ENCODE measurements at regions not wholly inside any gene's neighbourhood (a gene's known extent, or its start where the extent isn't known, plus 50 kb on each side); places are given as distances from the start of the nearest gene placed in this dataset.

DNA sequence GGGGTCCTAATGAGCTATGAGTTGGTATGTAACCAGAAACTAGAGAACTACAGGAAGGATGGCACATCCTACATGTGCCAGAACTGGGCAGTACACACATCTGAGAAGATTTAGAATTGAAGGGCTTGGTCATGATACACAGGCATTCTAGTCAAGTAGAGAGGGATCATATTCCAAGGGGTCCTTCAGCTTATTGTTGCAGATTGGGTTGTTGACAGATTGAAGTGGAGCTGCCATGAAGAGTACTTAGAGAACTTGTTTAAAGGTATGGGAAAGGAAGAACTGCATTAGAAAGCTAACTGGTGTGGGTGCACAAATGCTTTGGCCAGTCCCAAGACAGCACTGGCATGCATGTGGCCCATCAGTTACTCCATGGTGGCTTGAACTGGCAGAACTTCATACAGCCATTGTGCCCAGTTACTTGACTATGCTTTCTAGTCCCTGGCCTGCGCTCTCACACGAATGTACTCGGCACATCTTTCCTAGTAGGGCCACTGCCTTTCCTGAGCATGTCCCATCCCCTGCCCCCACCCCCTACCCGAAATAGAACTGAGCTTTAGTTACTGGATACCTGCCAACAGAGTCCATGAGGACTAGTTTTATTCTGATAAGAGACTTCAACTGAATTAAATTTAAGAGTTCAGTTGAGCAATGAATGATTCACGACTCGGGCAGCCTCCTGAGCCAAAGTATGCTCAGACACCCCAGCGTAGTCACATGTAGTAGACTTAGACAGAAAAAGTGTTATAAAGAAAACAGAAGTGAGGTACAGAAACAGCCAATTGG lies 64.0 kb downstream of the CCNG2 start:
- 47 to 48% methylated on average over 7 of the region's 7 CpGs for WGBS, 2 donors
- no peak overlapping the region for H3K27ac ChIP-seq
- H3K4me3 ChIP-seq (replicated peaks in 1 of 3) = no peak overlapping the region
- no peaks in the 10 kb centered on the region for H3K9me3 ChIP-seq
- H3K4me1 ChIP-seq = no peaks in the 10 kb centered on the region
- intact Hi-C loops (cut with DNase I) = no loop called here
- H3K27me3 ChIP-seq = no peaks in the 10 kb centered on the region
- peak; percentile 21 to 62 for DNase-seq
- H3K36me3 ChIP-seq = no peaks in the 10 kb centered on the region
- TF ChIP-seq POLR2A (IDR thresholded peaks at IDR 0.05) = no peak
- TF ChIP-seq, protein P1, sequence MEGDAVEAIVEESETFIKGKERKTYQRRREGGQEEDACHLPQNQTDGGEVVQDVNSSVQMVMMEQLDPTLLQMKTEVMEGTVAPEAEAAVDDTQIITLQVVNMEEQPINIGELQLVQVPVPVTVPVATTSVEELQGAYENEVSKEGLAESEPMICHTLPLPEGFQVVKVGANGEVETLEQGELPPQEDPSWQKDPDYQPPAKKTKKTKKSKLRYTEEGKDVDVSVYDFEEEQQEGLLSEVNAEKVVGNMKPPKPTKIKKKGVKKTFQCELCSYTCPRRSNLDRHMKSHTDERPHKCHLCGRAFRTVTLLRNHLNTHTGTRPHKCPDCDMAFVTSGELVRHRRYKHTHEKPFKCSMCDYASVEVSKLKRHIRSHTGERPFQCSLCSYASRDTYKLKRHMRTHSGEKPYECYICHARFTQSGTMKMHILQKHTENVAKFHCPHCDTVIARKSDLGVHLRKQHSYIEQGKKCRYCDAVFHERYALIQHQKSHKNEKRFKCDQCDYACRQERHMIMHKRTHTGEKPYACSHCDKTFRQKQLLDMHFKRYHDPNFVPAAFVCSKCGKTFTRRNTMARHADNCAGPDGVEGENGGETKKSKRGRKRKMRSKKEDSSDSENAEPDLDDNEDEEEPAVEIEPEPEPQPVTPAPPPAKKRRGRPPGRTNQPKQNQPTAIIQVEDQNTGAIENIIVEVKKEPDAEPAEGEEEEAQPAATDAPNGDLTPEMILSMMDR (IDR thresholded peaks at IDR 0.05) = no peak

DNA sequence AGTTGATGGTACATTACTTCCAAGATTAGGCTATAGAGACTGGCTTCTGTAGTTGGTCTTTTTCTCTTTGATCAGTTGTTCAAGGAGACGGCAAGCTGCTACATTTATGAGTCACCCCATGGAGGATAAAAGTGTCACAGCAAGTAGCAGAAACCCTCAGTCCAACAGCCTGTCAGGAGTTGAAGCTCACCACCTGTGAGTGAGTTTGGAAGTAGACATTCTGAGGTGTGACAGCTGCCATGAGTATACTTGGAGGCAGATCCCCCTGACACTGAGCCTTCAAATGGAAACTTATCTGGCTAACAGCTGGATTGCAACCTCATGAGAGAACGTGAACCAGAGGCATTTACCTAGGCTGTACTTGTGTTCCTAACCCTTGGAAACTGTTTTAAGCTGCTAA lies 68.0 kb downstream of the CCNG2 start:
- no peak overlapping the region for H3K4me3 ChIP-seq (replicated peaks in 1 of 3)
- H3K9me3 ChIP-seq = no peaks in the 10 kb centered on the region
- H3K4me1 ChIP-seq = no peaks in the 10 kb centered on the region
- no peaks in the 10 kb centered on the region for H3K27me3 ChIP-seq
- TF ChIP-seq, protein P1 (IDR thresholded peaks at IDR 0.05) = no peak
- TF ChIP-seq POLR2A (IDR thresholded peaks at IDR 0.05) = no peak
- intact Hi-C loops (cut with DNase I) = no loop called here
- WGBS, 2 donors = 44 to 78% methylated on average over 2 of the region's 2 CpGs
- no peak for DNase-seq
- no peak overlapping the region for H3K27ac ChIP-seq
- H3K36me3 ChIP-seq = no peaks in the 10 kb centered on the region

DNA sequence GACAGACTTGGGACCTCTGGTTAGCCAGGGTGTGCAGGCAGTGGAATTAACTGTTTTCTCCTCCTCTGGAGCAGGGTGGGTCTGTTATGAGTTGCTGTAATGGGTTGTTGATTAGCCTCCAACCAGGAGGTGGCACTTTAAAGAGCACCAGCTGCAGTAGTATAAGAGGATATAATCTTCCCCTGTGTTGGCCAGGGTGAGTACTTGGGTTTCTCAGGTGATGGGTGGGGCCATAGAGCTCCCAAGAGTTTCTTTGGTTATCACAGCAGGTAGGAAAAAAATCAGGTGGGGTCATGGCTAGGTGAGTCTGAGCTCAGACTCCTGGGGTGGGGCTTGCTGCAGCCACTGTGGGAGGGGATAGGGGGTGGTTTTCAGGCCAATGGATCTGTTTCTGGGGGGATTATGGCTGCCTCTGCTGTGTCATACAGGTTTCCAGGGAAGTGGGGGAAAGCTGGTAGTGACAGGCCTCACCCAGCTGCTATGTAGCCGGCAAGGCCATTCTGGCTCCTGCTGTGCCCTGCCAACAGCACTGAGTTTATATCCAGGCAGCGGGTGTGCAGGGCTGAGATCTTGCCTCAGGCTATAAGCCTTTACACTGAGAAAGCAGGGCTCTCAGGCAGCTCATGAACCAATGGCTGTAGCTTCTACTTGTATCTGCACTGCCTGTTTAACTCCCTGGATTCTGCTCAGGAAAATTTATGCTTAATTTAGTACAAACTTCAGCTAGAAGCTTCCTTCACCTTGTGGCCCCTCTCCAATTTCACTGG lies 70.1 kb downstream of the CCNG2 start:
- 81 to 84% methylated on average over 2 of the region's 2 CpGs for WGBS, 2 donors
- TF ChIP-seq POLR2A (IDR thresholded peaks at IDR 0.05) = no peak
- Histone ChIP-seq H3K4me1 (no peaks in the 10 kb centered on the region), H3K27me3 (no peaks in the 10 kb centered on the region), H3K27ac (no peak overlapping the region), H3K4me3 (replicated peaks in 1 of 3) (no peak overlapping the region), H3K9me3 (no peaks in the 10 kb centered on the region), H3K36me3 (no peaks in the 10 kb centered on the region)
- DNase-seq = no peak
- intact Hi-C loops (cut with DNase I) = no loop called here

DNA sequence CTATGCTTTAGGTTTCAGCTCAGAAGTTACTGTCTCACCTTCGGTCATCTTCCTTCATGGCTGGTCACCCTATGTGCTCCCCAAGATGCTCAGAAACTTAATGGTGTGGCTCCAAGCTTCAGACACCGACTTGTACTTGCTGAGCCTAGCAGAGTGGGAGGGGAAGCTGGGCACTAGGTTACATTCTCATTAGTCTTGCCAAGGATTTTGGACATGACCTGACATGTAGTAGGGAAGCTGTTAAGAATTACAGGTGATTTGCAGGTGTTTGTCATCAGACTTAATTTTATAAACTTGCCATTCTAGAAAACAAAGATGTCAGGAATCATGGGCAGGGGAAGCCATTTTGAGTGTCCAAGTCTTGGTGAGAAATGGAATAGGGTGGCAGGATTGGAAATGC lies 72.4 kb downstream of the CCNG2 start:
- Histone ChIP-seq H3K27me3 (no peaks in the 10 kb centered on the region), H3K9me3 (no peaks in the 10 kb centered on the region), H3K36me3 (no peaks in the 10 kb centered on the region), H3K27ac (no peak overlapping the region), H3K4me1 (no peaks in the 10 kb centered on the region), H3K4me3 (replicated peaks in 1 of 3) (no peak overlapping the region)
- intact Hi-C loops (cut with DNase I) = no loop called here
- 78 to 83% methylated on average over 2 of the region's 2 CpGs for WGBS, 2 donors
- TF ChIP-seq POLR2A (IDR thresholded peaks at IDR 0.05) = no peak
- TF ChIP-seq, protein P1 (IDR thresholded peaks at IDR 0.05) = no peak
- DNase-seq = no peak

DNA sequence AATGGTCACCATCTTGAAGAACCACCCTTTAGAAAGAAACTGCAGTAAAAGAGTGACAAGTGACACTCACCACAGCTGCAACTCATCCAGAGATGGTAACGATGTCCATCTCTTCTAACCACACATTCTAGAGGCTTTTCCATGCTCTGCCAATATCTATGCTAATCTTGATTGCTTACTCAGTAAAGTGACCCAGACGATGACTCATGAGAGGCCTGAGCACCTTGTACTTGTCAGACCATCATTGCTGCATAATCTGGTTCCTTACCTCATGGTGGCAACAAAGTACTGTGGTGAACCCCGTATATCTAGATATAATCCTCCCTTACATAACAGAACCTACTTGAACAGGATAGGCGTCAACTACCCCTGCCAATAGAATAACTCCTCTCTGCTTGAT lies 75.6 kb downstream of the CCNG2 start:
- no peaks in the 10 kb centered on the region for H3K4me1 ChIP-seq
- H3K27me3 ChIP-seq = no peaks in the 10 kb centered on the region
- TF ChIP-seq POLR2A (IDR thresholded peaks at IDR 0.05) = no peak
- TF ChIP-seq, protein P1 (IDR thresholded peaks at IDR 0.05) = no peak
- no peak overlapping the region for H3K4me3 ChIP-seq (replicated peaks in 1 of 3)
- H3K36me3 ChIP-seq = no peaks in the 10 kb centered on the region
- H3K27ac ChIP-seq = no peak overlapping the region
- no peaks in the 10 kb centered on the region for H3K9me3 ChIP-seq
- DNase-seq = no peak
- intact Hi-C loops (cut with DNase I) = no loop called here
- WGBS, 2 donors = 56 to 71% methylated on average over 4 of the region's 4 CpGs

Data from thyroid gland (tissue), 4 donors.